GM21367 (cell line): ENCODE measurements at regions not wholly inside any gene's neighbourhood (a gene's known extent, or its start where the extent isn't known, plus 50 kb on each side); places are given as distances from the start of the nearest gene placed in this dataset.
"Not testable (repeated sequence)": the region's sequence is repeated elsewhere in the genome, so short reads cannot be mapped to it uniquely, and the experiment has no call there.

Source experiments
- ATAC-seq: cut with Tn5 transposase; IDR thresholded peaks from one replicate; pipeline ENCODE4 v1.9.1; 2021; ENCODE audit not compliant: unreplicated experiment

GRCh38 chr5:168088410-168089173 is 202.9 kb upstream of the WWC1 start:
- no peak for ATAC-seq

DNA sequence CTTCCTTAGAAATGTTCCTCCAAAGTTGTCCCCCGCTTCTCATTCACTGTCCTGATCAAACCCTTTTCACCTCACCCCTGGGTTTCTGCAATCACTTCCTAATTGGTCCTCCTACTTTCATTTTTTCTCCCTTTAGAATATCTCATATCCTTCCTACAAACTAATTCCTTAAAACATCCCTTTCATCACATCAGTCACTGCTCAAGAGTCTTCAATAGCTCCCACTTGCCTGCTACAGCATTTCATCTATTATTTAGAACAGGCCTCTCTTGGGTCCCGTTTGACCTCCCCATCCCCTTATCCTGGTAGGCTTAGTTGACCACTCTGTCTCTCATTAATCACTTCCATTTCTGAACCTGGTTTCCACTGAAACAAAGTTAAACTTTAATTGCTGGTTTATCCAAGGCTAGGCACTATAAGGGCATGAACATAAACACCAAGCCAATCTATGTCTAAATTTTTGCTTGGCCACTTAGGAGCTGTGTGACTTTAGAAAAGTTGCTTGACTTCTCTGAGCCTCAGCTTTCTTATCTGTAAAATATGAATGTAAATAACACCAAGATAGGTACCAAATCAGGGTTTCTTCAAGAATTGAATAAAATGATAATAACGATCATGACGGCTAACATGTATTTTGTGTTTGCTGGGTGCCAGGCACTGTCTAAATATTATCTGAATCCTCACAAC is 202.1 kb upstream of the WWC1 start:
- no peak for ATAC-seq

- no peak for ATAC-seq
These were observed 198.9 kb upstream of the WWC1 start for GRCh38 chr5:168092209-168093185.

DNA sequence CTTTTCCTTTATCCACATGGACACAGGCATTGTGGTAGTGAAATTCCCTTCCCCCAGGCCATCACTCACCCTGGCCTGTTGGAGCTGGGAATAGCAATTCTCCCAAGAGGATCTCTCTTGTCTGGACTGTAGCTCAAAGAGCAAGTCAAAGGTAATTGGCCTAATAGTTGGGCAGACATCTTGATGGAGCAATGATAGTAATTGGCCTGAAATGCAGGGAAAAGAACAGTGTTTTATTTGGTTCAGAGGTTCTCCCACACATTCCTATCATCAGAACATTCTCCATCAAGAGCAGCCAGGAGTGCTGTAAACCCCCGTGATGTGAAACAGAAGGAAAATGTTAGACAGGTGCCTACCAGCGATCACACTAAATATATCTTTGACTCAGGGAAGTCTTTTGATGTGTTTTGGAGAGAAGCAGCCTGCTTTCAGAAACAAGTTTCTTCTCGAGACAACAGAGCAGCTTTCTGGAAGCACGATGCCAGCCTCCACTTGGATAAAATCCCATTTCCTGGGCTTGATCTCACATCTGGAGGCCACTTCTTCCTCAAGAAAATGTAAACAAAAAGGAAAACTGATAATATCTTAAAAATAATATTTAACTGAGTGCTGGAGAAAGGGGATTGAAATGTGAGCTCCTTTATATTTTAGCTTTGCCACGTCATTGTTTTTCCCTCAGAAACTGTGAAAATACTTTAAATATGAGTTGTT is 198.1 kb upstream of the WWC1 start:
- no peak for ATAC-seq

GRCh38 chr5:168096525-168096924 is 194.9 kb upstream of the WWC1 start:
- no peak for ATAC-seq

GRCh38 chr5:168097876-168098653 is 193.4 kb upstream of the WWC1 start:
- ATAC-seq: no peak

DNA sequence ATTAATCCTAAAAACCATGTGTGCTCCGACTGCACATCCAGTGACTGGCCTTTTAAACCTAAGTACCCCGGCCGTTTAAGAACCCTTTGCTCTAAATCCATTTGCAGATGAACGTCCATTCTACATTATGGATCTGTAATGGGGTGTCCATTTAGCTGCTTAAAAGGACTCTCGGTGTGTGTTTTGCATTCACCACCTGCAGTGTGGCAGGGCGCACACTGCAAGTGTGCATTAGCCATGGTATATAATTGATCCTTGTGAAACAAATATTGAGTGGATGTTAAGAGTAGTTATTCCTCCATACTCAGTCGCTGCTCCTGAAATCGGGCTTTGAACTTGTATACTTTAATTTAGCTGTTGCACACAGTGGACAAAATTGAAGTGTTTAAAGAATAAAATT is 190.1 kb upstream of the WWC1 start:
- no peak for ATAC-seq

DNA sequence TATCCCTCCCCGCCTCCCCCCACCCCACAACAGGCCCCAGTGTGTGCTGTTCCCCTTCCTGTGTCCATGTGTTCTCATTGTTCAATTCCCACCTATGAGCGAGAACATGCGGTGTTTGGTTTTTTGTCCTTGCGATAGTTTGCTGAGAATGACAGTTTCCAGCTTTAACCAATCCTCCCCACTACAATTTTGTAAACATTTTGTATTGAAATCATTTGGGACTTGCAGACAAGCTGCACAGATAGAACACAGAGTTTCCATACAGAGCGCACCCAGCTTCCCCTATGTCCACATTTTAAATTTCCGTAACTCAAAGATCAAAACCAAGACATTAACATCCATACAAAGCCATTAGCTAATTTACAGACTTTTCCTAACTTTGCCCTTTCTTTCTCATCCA is 188.4 kb upstream of the WWC1 start:
- not testable (repeated sequence) for ATAC-seq

DNA sequence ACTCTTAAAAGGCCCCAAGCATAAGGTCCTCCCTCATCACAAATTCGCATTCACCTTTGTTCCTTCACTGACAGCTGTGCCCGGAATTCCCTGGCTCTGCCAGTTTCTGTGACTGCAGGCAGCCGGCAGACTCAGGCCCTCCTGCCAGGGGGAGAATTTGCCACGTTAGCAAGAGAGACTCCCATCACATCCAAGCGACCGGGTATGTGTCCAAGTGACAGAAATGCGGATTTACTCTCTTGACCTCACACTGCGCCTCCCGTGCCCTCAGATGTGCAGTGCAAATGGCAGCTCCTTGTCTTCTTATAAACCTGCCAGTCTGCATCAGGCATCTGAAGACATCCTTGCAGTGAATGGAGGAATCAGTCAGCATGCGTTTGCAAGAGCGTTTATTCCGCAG is 187.1 kb upstream of the WWC1 start:
- no peak for ATAC-seq

DNA sequence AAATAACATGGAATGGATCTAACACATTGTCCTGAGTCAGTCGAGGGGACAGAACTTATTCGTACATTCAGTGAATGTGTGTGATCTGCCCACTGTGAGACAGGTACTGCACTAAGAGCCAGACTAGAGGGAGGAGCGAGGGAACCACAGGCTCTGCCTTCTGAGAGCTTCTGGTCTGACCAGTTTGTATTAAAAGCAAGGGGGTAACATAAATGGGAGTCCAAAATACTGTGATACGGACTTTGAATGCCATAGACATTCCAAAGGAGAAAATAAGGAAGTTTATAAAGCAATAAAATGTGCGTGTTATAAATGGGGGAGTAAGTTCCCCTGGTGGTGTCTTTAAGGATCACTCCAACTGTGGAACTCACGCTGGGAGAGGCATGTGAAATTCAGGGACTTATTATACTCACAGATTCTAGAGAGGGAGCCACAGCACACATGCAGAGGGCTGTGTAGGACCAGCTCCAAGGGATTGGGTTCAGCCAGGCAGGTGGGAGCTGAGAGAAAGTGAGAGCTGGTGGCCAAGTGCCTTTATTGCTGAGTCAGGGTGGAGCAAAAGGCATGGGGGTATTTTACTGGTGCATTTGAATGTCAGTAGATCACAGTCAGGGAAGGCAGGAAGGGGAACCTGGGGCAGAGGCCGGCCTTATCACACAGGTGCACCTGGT is 186.5 kb upstream of the WWC1 start:
- no peak for ATAC-seq

DNA sequence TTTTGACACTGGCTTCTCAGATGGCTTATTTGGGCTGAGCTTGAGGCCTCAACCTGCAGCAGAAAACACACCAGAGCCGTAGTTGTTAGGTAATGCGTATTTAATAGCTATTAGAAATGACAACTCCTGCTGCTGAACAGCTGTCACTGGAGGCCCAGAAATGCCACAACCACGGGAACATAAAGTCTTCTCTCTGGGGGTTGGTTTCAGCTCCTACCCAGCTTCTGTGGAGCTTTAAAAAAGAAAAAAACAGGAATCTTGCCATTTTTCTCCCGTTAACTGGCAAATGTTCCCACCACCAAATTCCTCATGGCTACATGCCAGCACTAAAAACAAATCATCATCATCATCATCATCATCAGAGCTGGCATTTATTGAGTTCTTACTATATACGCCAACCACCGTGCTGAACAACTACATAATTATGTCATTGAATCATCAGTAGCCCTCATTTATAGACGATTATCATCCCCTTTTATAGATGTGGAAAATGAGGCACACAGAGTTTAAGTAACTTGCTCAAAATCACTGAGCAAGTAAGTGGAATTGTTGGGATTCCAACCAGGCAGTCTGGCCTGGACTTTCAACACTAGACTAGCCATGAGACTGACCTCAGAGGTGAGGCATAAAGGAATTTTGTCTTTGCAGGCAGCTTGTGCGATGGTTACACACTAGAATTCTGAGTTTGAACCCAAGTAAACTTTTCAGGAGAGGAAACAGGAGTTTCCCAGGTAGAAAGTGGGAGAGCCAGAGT is 185.3 kb upstream of the WWC1 start:
- ATAC-seq: no peak

- no peak for ATAC-seq
These were observed 182.0 kb upstream of the WWC1 start for GRCh38 chr5:168109441-168109840.

DNA sequence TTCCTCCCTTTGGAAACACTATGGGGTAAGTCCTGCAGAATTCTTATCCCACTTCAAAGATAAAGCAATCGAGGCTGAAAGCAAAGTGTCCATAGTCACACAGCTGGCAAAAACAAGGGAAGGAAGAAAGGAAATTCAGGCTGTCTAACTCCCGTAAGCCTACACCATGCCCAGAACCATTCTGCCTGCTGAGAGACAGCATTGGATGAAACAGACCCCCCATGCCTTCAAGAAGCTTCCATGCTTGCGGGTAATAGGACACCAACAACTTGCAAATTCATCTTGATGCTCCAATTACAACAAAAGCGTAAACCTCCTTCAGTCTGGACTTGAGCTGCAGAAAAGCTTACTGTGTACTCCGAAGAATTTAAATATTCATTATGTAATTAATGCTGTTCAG is 181.1 kb upstream of the WWC1 start:
- no peak for ATAC-seq

- ATAC-seq: no peak
These were observed 180.3 kb upstream of the WWC1 start for GRCh38 chr5:168110870-168111832.

DNA sequence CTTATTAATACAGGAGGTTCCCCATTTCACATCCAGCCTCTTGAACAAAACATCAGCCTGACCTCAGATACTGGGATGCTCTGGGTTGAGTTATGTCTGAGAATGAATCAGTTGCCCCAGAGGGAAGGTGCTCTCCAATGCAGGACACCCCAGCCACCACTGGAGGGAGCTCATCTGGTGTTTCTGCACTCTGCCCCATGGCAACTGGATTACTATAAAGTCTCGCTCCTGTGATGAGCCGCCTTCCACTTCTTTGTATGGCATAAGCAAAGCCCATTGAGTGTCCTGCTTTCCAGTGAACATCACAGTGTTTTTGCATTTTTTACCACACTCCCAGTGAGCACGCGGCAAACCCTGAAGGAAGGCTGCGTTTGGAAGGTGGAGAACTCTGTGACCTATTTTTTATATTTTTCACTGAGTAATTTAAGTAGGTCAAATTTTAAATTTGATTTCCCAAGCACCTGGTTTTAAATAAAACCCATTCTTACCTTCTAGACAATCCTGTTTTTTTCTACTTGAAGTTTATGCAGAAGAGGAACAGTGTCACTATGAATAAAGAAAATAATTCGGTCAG is 176.9 kb upstream of the WWC1 start:
- peak; percentile 94 for ATAC-seq

GRCh38 chr5:168117469-168117868 is 174.0 kb upstream of the WWC1 start:
- ATAC-seq: no peak

GRCh38 chr5:168118042-168118668 is 173.3 kb upstream of the WWC1 start:
- no peak for ATAC-seq
